ENCODE measurements at regions not wholly inside any gene's neighbourhood (a gene's known extent, or its start where the extent isn't known, plus 50 kb on each side); places are given as distances from the start of the nearest gene placed in this dataset.
A peak's percentile ranks its signal among the peaks of the same experiment; 100 is the strongest.

GRCh38 chr12:25017336-25017735 lies 68.4 kb upstream of the BCAT1 start:
- no peak for DNase-seq (ENCODE audit: low read depth in 2 of 2)
- Histone ChIP-seq H3K79me2 (ENCODE audit: control insufficient read depth, insufficient read depth, low read length) (no peaks in the 10 kb centered on the region), H3K36me3 (ENCODE audit: control insufficient read depth, insufficient read depth, low read length) (no peaks in the 10 kb centered on the region), H3K27me3 (ENCODE audit: control insufficient read depth, insufficient read depth, low read length) (peaks cover 3% of the 10 kb centered on the region), H3K4me2 (ENCODE audit: extremely low read depth, insufficient read depth, low read length) (no peak overlapping the region), H4K20me1 (ENCODE audit: control insufficient read depth, extremely low read depth, insufficient read depth, low read length) (no peaks in the 10 kb centered on the region), H3K9me3 (ENCODE audit: control insufficient read depth, insufficient read depth, low read depth, low read length) (no peaks in the 10 kb centered on the region), H2AFZ (ENCODE audit: low read length) (no peak overlapping the region), H3K9ac (ENCODE audit: insufficient read depth, low read length) (no peak overlapping the region), H3K4me3 (replicated peaks in 1 of 4; ENCODE audit: control extremely low read depth in 1 of 4, insufficient read depth in 1 of 4, low read depth in 3 of 4, low read length in 4 of 4) (no peak overlapping the region), H3K27ac (ENCODE audit: insufficient read depth, low read length) (no peak overlapping the region), H3K4me1 (ENCODE audit: control insufficient read depth, extremely low read depth, insufficient read depth, low read length) (no peaks in the 10 kb centered on the region)
- TF ChIP-seq, protein P1, sequence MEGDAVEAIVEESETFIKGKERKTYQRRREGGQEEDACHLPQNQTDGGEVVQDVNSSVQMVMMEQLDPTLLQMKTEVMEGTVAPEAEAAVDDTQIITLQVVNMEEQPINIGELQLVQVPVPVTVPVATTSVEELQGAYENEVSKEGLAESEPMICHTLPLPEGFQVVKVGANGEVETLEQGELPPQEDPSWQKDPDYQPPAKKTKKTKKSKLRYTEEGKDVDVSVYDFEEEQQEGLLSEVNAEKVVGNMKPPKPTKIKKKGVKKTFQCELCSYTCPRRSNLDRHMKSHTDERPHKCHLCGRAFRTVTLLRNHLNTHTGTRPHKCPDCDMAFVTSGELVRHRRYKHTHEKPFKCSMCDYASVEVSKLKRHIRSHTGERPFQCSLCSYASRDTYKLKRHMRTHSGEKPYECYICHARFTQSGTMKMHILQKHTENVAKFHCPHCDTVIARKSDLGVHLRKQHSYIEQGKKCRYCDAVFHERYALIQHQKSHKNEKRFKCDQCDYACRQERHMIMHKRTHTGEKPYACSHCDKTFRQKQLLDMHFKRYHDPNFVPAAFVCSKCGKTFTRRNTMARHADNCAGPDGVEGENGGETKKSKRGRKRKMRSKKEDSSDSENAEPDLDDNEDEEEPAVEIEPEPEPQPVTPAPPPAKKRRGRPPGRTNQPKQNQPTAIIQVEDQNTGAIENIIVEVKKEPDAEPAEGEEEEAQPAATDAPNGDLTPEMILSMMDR (conservative IDR thresholded peaks at IDR 0.05 in 1 of 2, IDR thresholded peaks at IDR 0.05 in 1 of 2; ENCODE audit: low read depth in 1 of 2, low read length in 2 of 2), result no peak
- no peak for TF ChIP-seq EZH2 (IDR thresholded peaks at IDR 0.05; ENCODE audit: low read length, missing control alignments)

DNA sequence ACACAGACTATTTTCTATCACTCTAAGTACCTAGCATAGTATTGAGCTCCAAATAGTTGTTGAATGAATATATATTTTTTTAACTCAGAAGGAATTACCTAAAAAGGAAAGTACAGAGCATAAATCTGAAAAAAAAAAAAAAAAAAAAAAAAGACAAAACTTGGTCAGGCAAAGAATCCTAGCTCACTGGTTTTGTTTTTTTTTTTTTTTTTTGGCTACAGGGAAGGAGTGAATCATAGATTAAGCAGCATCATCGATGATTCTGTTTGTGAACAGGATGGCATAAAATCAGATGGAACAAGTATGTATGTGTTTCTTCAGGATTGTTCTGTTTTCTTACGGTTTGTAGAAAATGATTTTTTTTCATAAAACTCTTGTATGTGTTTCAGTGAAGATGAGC lies 66.1 kb upstream of the BCAT1 start:
- TF ChIP-seq, protein P1 (conservative IDR thresholded peaks at IDR 0.05 in 1 of 2, IDR thresholded peaks at IDR 0.05 in 1 of 2; ENCODE audit: low read depth in 1 of 2, low read length in 2 of 2), result no peak
- no peak for TF ChIP-seq EZH2 (IDR thresholded peaks at IDR 0.05; ENCODE audit: low read length, missing control alignments)
- no peak overlapping the region for H3K4me3 ChIP-seq (replicated peaks in 1 of 4; ENCODE audit: control extremely low read depth in 1 of 4, insufficient read depth in 1 of 4, low read depth in 3 of 4, low read length in 4 of 4)
- H4K20me1 ChIP-seq (ENCODE audit: control insufficient read depth, extremely low read depth, insufficient read depth, low read length), result no peaks in the 10 kb centered on the region
- DNase-seq (ENCODE audit: low read depth in 2 of 2), result peak; percentile 15 to 62
- no peak overlapping the region for H3K9ac ChIP-seq (ENCODE audit: insufficient read depth, low read length)
- H3K79me2 ChIP-seq (ENCODE audit: control insufficient read depth, insufficient read depth, low read length), result no peaks in the 10 kb centered on the region
- H3K4me1 ChIP-seq (ENCODE audit: control insufficient read depth, extremely low read depth, insufficient read depth, low read length), result no peaks in the 10 kb centered on the region
- no peaks in the 10 kb centered on the region for H3K36me3 ChIP-seq (ENCODE audit: control insufficient read depth, insufficient read depth, low read length)
- H3K9me3 ChIP-seq (ENCODE audit: control insufficient read depth, insufficient read depth, low read depth, low read length), result no peaks in the 10 kb centered on the region
- H3K4me2 ChIP-seq (ENCODE audit: extremely low read depth, insufficient read depth, low read length), result no peak overlapping the region
- no peak overlapping the region for H2AFZ ChIP-seq (ENCODE audit: low read length)
- H3K27ac ChIP-seq (ENCODE audit: insufficient read depth, low read length), result no peak overlapping the region
- H3K27me3 ChIP-seq (ENCODE audit: control insufficient read depth, insufficient read depth, low read length), result peaks cover 3% of the 10 kb centered on the region

DNA sequence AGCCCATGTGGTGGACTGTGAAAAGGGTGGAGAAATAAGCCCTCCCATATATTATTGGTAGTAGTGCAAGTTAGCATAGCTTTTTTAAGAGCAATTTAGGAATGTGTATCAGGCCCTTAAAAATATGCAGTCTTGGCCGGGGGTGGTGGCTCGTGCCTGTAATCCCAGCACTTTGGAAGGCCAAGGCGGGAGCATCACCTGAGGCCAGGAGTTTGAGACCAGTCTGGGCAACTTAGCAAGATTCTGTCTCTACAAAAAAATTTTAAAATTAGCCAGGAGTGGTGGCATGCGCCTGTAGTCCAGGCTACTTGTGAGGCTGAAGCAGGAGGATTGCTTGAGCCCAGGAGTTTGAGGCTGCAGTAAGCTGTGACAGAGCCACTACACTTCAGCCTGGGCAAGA lies 64.2 kb upstream of the BCAT1 start:
- H3K9ac ChIP-seq (ENCODE audit: insufficient read depth, low read length), result no peak overlapping the region
- no peaks in the 10 kb centered on the region for H3K9me3 ChIP-seq (ENCODE audit: control insufficient read depth, insufficient read depth, low read depth, low read length)
- H3K36me3 ChIP-seq (ENCODE audit: control insufficient read depth, insufficient read depth, low read length), result no peaks in the 10 kb centered on the region
- H3K27me3 ChIP-seq (ENCODE audit: control insufficient read depth, insufficient read depth, low read length), result no peaks in the 10 kb centered on the region
- H3K27ac ChIP-seq (ENCODE audit: insufficient read depth, low read length), result no peak overlapping the region
- H3K4me1 ChIP-seq (ENCODE audit: control insufficient read depth, extremely low read depth, insufficient read depth, low read length), result no peaks in the 10 kb centered on the region
- TF ChIP-seq, protein P1 (conservative IDR thresholded peaks at IDR 0.05 in 1 of 2, IDR thresholded peaks at IDR 0.05 in 1 of 2; ENCODE audit: low read depth in 1 of 2, low read length in 2 of 2), result no peak
- no peak for TF ChIP-seq EZH2 (IDR thresholded peaks at IDR 0.05; ENCODE audit: low read length, missing control alignments)
- DNase-seq (ENCODE audit: low read depth in 2 of 2), result no peak
- H3K4me3 ChIP-seq (replicated peaks in 1 of 4; ENCODE audit: control extremely low read depth in 1 of 4, insufficient read depth in 1 of 4, low read depth in 3 of 4, low read length in 4 of 4), result no peak overlapping the region
- H3K4me2 ChIP-seq (ENCODE audit: extremely low read depth, insufficient read depth, low read length), result no peak overlapping the region
- H2AFZ ChIP-seq (ENCODE audit: low read length), result no peak overlapping the region
- no peaks in the 10 kb centered on the region for H3K79me2 ChIP-seq (ENCODE audit: control insufficient read depth, insufficient read depth, low read length)
- H4K20me1 ChIP-seq (ENCODE audit: control insufficient read depth, extremely low read depth, insufficient read depth, low read length), result no peaks in the 10 kb centered on the region

Data from fibroblast of lung (primary cell).